HG02678 (cell line): ENCODE measurements at regions not wholly inside any gene's neighbourhood (a gene's known extent, or its start where the extent isn't known, plus 50 kb on each side); places are given as distances from the start of the nearest gene placed in this dataset.
"Not testable (repeated sequence)": the region's sequence is repeated elsewhere in the genome, so short reads cannot be mapped to it uniquely, and the experiment has no call there.

Experiments used
- ATAC-seq: cut with Tn5 transposase; IDR thresholded peaks from one replicate; pipeline ENCODE4 v1.9.1; 2021; ENCODE audit warnings: mild to moderate bottlenecking, moderate library complexity; ENCODE audit not compliant: unreplicated experiment

DNA sequence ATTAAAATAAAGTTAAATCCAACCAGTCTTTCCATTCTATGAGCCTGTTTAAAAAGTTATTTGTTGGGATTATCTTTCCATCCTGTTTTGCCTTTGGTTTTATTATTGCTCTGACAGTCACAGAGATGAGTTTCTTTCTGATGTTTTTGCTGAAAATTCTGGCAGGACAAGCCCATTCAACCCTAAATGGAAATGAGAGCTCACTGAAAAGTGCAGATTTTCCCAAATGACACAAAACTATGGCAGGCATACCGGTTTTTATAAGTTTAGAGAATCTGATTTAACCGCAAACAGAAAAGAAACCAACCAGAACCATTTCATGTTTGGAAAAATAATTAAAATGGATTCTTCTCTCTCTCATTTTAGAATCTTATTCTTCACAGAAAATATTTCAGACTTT, 238.1 kb upstream of the SGO1 start:
- ATAC-seq: no peak

DNA sequence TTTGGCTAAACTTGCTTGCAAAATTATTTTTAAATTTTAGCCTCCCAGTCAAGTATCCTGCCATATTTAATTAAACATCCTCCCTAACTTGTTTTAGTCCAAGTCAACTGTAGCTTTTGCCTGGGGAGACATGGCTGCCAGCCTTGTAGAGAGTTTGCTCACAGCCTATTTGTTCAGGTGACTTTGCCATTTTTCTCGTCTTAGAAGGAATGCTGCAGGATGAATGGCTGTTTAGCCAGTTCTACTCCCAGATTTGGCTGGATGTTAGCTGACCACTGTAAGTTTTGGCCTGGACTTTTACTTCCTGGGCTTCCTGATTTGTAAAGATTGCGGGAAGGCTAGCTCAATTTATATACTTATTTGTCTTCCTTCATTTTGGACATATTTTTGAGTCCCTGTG, 236.4 kb upstream of the SGO1 start:
- no peak for ATAC-seq

DNA sequence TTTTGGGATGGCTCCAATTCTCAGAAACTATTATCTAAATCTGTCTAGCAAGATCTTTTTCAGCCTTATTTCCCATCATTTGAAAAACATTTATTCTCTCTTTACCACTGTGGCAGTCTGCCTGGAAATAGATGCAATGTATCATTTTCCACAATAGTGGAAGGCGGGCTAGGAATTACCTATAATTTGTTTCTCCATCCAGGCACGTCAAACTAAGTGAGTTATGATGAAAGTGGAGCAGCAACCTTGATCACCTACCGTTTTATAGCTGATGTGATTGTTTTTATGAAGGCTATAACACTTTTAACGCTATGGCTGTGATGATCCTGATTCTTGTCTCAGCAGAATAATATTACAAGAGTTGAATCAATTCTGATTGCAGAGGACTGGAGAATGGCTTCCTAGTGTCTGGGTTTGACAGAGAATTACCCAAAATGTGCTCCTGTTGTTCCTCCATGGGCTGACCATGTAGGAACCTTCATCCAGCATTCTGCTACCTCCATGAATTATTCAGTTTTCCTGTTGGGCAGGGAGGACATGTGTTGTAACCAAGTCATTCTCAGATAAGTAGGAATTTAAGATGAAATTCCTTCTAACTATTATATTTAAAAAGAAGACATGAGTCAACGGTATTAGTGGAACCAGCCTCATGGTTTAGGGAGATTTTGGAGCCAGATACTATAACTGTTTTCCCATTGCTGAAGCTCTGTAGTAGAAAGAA, 231.5 kb upstream of the SGO1 start:
- ATAC-seq: no peak

DNA sequence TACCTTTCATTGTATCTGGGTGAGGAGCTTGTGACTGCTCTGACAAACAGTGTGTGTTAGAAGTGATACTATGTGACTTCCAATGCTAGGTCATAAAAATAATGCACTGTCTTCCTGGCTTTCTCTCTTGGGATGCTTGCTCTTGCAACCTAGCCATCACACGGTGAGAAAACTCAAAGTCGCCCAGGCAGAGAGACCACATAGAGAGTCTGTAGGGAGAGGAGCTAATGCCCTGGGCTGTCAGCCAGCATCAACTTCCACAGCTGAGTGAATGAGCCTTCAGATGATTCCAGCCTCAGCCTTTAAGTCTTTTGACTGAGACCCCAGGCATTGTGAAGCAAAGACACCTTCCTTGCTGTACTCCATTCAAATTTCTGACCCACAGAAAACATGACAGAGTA, 220.6 kb upstream of the SGO1 start:
- no peak for ATAC-seq

DNA sequence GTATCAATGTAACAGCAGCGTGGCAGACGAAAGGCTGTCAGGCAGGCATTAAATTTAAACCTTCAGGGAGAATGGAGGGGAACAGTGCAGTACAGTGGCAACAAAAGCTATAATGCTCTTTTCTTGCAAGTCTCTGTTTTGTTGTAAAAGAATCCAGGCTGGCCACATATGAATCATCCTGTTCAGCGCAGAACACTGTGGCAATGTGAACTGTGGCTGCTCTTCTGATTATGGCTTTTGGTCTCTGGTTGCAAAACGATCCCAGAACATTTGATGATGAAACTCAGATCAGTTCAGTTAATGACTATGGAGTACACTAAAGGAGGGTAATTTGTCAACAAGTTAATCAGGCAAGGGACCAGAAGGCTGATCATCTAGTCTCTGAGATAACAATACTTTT, 219.7 kb upstream of the SGO1 start:
- no peak for ATAC-seq

DNA sequence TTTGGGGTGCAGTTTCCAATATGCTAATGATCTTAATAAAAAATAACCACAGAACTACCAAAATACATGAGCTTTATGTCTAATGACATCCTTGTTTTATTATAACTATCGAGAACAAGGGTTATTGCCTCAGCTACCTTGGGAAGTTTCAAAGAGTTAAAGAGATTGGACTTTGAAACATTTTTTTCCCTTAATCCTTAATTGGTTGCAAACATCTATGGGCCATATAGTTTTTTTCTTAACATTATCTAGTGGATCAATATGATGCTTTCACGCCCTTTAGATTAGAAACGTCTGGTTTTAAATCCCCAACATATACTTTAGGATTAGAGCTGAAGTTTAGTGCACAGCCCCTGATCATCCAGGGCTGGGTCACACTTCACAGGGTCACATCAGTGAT, 219.2 kb upstream of the SGO1 start:
- no peak for ATAC-seq

DNA sequence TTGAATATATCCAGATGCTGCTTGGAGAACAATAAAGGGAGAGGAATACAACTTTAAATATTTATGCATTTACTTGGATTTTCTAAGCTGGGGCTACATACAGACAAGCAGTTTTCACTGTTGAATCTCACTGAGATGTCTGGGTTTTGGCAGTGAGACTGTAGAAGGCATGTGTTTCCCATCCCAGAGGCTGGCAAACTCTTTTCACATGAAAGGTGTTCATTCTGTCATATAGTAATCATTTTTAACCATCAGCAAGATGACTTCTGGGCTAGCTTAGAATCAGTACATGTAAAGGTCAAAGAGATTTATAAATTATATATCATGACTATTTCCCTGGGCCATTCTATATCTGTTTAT, 218.7 kb upstream of the SGO1 start:
- ATAC-seq: no peak

DNA sequence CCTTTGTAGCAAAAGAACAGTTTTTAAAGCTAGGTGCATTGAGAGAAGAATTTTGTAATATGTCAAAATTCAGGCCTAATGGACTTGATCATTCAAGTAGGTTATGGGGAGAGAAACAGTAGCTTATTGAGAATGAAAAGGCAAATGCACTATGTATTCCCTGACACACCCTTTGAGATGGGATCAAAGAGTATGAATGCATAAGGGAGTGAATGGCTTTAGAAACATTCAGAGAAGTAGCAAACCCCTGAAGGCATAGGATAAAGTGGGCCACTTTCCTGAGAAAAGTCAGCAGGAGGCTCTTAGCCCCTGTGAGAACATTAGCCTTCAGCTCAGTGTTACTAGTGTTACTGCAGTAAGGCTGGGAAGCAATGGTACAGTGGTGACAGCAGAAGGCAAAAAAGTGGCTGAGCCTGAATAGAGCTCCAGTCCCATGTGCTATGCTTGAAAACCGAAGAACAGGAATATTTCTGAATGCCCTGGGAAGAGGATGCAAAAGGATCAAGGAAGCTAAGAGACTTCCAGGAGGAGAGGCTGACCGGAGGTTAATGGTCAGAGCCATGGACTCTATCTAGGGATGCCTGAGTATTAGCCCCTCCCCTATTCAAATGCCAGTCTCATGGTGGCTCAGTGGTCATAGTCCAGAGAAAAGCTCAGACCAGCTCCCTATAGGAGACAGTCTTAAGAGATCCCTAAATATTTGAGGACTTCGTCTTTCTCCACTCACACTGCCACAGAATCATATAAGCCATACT, 218.2 kb upstream of the SGO1 start:
- ATAC-seq: no peak

DNA sequence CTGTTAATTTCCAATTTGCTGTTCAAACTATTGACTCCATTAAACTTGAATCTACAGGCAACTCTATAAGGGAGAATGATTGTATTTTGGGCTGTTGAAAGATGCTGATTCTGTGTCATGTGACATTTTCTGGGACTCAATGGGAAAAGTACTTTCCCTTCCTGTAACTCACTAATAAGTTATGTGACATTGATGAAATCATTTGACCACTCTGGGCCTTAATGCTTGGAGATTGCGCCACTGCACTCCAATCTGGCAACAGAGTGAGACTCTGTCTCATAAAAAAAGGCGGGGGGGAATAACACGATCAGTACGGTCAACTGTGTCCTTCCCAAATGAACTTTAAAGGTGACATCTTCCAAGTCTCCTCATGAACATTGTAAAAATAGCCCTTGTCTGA, 215.2 kb upstream of the SGO1 start:
- ATAC-seq: no peak

DNA sequence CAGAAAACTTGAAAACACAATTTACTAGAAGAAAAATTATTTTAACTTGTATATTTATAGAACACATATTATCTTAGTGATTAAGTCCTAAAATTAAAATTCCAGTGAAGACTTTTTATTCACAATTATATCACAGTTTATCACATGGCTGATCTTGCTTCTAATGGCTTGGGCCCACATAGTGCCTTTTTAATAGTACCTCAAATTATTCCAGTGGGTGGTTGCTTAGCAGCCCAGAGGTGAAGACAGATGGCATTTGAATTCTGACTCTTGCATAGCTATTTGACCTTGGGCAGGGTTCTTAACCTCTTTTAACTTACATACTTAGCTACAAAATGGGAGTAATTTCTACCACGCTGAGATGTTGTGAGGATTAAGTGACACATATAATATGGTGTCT, 214.7 kb upstream of the SGO1 start:
- no peak for ATAC-seq

DNA sequence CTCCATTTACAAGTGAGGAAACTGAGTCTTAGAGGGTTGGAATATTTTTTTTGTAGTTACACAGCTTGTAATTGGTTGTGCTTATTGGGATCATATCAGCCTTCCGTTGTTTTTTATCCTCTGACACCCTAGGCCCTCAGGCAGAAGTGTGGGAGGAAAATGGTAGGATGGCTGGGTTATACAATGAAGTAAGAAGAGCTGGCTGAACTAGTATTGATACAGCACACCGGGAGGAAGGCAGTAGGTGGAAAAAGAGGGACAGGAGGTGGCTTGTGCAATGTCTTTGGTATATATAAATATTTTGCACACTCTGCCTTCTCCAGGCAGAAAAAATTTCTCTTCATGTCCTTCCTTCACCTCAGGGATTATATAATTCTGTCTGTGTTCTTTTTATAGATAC, 214.3 kb upstream of the SGO1 start:
- ATAC-seq: no peak

DNA sequence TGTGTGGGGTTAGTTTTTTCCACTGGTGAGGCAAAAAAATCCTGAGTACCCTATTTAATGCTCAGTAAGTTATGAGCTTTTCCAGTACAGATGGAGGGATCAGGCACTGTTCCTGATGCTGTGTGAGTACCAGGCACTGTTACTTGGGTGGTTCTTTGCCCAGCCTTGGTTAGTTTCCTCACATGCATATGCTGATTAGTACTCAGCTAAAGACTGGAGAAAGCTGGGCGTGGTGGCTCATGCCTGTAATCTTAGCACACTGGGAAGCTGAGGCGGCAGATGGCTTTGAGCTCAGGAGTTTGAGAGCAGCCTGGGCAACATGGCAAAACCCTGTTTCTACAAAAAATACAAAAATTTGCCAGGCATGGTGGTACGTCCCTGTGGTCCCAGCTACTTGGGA, 210.3 kb upstream of the SGO1 start:
- no peak for ATAC-seq

DNA sequence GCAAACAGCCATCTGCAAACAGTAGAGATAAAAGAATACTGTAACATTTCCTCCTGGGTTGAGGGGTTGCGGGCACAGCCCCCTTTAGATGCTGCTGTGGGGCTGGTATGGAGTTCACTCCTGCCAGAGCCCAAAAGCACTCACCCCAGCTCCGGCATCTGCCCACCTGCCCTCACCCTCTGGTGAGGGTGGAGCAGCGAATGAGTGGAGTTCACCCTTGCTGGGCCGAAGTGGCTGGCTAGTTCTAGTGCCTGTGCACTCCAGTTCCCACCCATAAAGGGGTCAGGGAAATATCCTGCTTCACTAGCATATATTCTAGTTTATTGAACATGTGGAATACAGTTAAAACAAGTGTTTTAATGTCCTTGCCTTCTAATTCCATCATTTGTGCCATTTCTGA, 209.7 kb upstream of the SGO1 start:
- ATAC-seq: no peak

DNA sequence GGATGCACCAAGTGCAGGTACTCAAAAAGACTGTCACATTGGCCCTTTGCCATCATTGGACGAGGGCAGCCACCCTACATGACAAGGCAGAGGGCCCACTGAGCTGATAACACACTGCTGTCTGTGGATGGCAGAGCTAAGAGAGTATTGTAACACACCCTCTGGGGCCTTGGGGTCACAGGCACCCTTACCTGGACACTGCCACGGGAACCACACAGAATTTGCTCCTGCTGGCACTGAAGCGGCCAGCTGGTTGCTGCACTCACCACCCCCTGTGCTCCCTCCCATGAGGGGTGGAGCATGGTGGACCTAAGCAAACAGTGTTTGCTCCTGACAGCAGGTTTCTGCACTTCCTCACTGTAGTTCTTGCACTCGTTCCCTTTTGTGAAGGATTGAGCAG, 208.2 kb upstream of the SGO1 start:
- no peak for ATAC-seq

DNA sequence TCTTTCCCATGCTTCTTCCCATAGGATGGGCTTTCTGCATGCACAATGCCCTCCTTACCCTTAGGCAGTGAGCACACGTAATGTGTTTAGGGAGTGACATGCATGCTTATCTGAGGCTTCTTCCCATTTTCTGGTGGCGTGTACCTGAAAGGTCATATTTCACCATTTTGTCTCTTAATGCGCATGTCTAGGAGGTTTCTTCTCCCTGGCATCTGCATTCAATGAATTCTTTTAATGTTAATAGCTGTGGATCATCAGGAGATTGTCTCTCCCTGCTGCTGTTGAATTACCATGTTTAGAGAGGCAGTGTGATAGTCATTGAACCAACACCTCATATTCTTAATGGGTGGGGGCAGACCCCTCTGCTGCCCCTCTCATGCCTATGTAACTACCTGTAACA, 205.6 kb upstream of the SGO1 start:
- no peak for ATAC-seq

DNA sequence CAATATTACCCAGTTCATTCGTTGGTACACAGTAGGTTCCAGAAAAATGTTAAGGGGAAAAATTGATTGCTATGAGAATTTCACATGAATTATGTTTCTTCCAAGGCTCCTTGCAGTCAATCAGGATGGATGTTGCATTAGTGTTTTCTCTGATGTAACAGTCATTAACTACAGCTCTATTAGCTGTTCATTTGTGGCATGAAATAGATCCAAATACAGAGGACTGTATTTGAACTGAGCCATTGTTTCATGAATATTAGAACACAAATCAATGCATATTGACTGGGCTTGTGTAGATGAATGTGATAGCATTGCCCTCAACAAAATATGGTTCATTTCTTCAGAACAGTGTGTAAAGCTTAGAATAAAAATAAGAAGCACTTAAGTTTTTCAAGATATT, 203.0 kb upstream of the SGO1 start:
- ATAC-seq: no peak

DNA sequence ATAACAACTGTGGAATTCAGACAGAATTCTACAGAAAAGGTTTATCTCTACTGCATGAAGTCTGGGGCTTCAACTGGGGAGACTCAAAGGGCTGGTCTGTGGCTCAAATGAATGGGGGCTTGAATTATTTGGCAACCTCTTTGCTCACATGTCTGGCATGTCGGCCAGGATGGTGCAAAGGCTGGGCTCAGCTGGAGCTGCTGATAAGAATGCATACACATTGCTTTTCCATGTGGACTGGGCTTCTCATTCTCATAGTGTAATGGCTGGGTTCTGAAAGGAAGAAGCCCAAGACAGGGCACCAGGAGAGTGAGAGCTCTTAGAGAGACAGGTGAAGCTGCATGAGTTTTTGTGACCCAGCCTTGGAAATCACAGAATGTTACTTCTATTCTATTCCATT, 194.3 kb upstream of the SGO1 start:
- ATAC-seq: no peak

DNA sequence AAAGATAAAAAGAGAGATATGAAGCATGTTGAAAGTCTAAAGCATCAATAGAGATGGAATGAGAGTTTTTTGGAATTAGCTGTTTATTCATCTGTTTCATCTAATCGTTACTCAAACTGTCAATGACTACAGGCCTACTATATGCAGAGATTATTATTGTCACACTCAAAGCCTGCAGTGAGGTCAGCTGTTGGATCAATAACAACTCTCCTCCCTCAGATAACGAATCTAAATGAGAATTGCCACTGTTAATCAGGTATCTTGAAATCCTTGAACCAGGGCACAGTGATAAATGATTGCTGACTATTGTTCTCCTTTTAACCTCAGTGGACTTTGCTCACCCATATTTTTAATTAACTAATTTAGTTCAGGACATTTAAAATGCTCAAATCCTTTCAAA, 192.3 kb upstream of the SGO1 start:
- no peak for ATAC-seq

DNA sequence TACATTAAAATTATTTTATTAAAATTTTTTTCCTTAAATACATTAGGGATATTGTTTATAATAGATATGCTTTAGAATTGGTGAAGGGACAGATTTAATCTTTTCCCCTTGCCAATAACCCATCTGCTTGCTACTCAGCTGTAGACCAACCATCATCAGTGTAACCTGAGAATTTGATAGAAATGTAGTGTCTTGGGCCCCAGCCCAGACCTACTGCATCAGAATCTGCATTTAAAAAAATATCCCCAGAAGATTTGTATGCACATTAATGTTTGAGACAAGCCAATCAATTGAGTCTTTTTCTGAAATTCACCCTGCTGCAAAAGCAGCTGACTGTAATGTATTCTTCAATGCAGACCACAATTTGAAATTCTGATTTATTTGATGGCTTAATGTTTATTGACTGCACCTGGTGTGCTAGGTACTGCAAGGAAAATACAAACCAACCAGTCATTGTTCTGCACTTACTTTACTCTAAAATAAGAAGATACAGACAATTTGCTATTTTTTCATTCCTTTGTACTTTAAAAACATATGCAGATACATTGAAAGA, 190.7 kb upstream of the SGO1 start:
- ATAC-seq: no peak

DNA sequence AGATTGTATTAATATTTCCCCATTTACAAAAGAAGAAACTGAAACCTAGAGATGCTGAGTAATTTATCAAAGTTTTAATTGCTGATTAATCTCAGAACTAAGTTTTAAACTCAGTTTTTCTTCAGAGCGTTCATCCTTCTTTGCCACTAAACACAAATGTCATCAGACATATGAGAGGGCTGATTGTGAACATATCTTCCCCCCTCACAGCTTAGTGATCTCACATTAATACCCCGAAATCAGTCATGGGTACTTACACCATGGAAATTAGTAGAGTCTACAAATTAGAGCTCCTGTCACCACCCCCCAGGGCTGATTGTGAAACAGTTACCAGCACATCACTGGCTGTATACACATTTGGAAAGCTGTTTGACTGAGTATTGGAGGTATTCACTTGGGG, 189.3 kb upstream of the SGO1 start:
- ATAC-seq: no peak

DNA sequence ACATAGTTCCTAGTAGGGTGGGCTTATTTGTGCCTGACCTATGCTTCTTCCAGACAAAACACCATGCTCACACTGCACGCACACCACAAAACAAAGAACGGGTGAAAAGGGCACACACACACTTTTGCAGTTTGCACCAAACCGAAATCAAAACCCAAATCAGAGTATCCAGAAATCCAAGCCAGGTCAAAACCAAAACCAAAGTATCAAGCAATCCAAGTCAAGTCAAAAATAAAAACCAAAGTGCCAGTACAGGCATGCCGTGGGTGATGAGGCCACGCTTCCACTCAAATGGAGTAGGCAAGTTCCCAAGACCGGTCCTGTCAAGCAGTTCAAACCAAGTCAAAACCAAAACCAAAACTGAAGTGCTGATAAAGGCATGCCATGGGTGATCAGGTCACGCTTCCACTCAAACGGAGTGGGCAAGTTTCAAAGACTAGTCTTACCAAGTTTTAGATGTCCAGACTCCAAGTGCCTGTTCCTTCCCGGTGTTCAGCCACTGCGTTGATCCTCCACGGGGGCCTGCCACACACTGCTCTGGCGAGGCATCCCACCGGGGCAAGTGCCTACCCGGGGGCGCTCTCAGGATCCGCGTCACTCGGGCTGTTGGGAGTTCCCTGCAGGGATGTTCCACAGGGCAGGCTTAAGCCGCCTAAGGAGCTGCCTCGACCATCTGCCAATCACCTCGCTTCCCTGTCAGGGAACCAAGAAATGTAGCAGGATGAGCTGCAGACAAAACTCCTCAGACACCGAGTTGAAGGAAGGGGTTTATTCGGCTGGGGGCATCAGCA, 184.5 kb upstream of the SGO1 start:
- not testable (repeated sequence) for ATAC-seq

DNA sequence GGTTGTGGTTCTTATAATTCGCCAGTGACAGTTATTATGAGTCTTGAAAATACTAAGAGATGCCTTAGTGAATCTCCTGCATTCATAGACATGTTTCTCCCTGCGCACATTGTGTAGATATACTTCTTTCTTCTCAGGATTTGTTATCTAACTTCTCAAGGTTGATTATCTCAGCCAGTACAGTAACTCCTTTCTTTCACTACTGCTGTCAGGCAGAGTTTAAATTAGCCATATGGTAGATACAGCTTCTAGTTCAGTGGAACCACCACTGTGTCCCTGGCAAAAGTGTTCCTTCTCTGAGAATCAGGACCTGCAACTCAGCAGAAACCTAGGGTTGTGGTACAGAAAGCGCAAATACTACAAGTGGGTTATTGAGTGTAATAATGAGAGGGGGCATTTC, 175.0 kb upstream of the SGO1 start:
- no peak for ATAC-seq
